Left cardiac atrium (tissue), 4 donors: ENCODE measurements at regions not wholly inside any gene's neighbourhood (a gene's known extent, or its start where the extent isn't known, plus 50 kb on each side); places are given as distances from the start of the nearest gene placed in this dataset.
A peak's percentile ranks its signal among the peaks of the same experiment; 100 is the strongest.
"Not testable (repeated sequence)": the region's sequence is repeated elsewhere in the genome, so short reads cannot be mapped to it uniquely, and the experiment has no call there.

Experiments
- ATAC-seq, 2 donors: fragments of 200-7000 bp; cut with Tn5 transposase; one replicate each; pipeline ENCODE4 v1.9.1; 2020; ENCODE audit warnings: mild to moderate bottlenecking in 2 of 2, moderate library complexity in 2 of 2
- DNase-seq: peaks from one replicate; pipeline ENCODE4 v3.0.0-alpha.2; 2020
- intact Hi-C, 2 donors: fragments of 100-400 bp; cut with DNase I; formaldehyde crosslinking; loops; one replicate each; pipeline versions ENCODE4 v1.14.1 to v1.15.1; 2022 to 2023
- donor health status: DM: no; HTN: yes; CAD: no.
- donor health status: DM: no; HTN: yes; CAD: no; lungs with severe emphysema.
- donor health status: DM: yes; HTN: yes; CAD: no.
- donor health status: Dilated cardiomyopathy.

GRCh38 chr10:4448030-4448429 lies 378.0 kb upstream of the AKR1E2 start:
- intact Hi-C loops: no loop called here
- ATAC-seq: no peak
- DNase-seq: no peak

GRCh38 chr10:4443419-4443818 lies 382.6 kb upstream of the AKR1E2 start:
- no peak for DNase-seq
- no peak for ATAC-seq
- intact Hi-C loops: no loop called here

DNA sequence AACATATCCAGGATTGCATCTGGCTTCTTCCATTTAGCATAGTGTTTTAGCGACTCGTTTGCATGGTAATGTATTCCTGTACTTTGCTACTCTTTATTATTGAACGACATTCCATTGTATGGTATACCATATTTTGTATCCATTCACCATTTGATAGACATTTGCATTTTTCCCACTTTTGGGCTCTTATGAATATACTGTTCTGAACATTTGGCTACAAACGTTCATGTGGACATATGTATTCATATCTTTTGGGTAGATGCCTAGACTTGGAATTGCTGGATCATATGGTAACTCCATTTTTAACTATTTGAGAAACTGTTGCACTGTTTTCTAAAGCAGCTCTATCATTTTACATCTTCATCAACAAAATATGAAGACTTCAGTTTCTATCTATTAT lies 383.7 kb upstream of the AKR1E2 start:
- intact Hi-C loops: no loop called here
- DNase-seq (no peak), ATAC-seq (no peak)

DNA sequence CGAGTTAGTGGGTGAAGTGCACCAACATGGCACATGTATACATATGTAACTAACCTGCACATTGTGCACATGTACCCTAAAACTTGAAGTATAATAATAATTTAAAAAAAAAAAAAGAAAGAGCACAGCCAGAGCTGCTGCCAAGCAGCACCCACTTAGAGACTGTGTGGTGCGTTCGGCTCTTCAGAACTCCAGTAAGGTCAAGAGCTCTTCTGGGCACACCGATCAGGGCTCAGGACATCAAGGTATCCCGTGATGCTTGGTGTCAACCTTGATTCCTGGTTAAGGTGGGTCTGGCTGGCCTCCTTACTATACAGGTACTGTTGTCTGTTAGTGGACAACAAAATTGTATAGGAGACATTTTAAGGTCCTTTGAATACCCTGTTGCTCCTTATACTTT lies 385.7 kb upstream of the AKR1E2 start:
- intact Hi-C loops: no loop called here
- ATAC-seq (no peak), DNase-seq (no peak)

DNA sequence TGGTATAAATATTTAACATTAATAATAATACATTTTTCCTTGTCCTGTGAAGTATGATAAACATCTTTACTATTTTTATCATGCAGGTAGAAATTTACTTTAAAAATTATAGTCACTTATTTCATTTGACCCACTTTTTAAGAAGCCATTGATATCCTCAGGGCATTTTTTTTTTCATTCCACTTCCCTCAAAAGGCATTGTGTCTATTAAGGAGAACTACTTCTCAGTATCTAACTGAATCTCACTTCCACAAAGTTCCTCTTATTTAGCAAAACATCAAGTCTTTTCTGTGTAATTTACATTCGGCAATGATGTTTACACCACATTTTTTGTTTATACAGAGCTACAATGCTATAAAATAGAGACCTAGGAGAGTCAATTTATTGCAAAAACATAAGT lies 388.2 kb upstream of the AKR1E2 start:
- DNase-seq (no peak), ATAC-seq (no peak)
- intact Hi-C loops: no loop called here

- intact Hi-C loops: no loop called here
- ATAC-seq (no peak), DNase-seq (no peak)
These were observed 388.9 kb upstream of the AKR1E2 start for GRCh38 chr10:4437061-4437460.

- no peak for ATAC-seq
- intact Hi-C loops: no loop called here
These were observed 389.9 kb upstream of the AKR1E2 start for GRCh38 chr10:4436103-4436502.

DNA sequence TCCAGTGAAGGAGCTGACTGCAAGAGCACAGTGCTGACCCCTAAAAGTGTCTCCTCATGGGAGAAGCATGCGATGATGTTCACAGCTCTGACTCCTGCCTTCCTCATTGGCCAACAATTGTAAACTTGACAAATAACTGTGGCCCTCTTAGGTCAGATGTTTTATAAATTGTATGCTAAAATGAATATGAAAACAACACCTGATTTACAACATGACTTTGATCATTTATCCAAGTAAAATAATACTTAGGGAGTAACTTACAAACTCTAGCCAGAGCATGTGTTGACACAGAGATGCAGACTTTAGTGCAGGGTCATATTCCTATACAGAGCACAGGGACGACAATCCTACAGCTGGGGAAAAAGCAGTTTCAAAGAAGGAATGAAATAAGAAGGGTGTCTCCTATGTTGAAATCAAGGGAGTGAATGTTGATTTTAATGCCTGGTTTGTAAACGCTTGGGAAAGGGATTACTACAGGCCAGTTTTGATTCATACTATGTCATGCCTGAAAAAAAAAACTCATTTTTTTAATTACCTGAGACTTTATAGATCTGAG lies 391.4 kb upstream of the AKR1E2 start:
- intact Hi-C loops: no loop called here
- ATAC-seq: no peak
- DNase-seq: no peak

More at GRCh38 chr10:4436103-4436502, 389.9 kb upstream of the AKR1E2 start:
- DNase-seq: no peak

- no peak for ATAC-seq
- intact Hi-C loops: no loop called here
- DNase-seq: no peak
These were observed 391.9 kb upstream of the AKR1E2 start for GRCh38 chr10:4434105-4434504.

DNA sequence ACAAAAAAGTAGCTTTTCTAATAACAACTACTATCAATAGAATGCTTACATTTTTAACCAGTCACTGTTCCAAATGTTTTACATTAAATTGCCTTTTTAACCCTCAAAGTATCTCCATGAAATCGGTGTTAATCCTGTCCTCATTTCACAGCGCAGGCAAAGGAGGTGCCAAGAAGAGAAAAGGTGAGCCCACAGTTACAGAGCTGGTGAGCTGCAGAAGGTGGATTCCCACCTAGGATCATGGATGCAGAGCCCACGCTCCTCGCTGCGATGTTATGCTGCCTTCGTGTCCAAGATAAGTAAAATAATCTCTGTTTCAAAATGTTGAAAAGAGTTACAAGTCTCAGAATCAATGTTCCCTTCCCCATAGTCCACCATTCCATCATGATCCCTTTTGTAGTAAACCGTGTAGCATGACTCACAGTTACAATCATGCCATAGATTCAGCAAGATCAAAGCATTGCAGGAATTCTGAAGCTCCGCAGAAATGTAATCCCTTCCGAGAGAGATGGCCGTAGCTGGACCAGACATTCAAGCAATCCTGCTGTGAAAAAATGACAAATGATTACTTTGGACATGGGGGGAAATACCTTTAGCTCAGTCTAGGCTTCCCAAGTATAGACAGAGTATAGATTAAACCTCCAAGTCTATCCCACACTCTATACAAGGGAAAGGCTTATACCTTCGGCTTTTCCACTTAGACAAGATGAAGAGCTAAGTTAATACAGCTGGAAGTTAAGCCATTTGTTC lies 394.7 kb upstream of the AKR1E2 start:
- intact Hi-C loops: no loop called here

DNA sequence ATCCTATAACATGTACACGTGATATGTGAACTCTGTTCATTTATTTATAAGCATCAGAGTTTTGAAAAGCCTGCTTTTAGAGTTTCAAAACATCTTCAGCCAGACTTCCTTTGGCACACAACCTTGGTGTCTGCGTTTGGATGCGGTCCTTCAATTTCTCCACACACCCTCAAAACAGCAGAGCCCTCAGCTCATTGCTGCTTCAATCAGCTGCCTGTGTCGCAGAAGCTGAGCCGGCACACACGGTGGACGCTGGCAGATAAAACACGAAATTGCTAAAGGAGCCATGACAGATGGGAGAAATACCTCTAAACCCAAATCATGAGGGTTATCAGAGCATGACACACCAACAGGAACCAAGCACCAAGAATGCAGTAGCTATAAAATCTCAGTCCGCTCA lies 396.4 kb upstream of the AKR1E2 start:
- no peak for ATAC-seq
- no peak for DNase-seq
- intact Hi-C loops: no loop called here

More for the DNA sequence above, 394.7 kb upstream of the AKR1E2 start:
- ATAC-seq (no peak), DNase-seq (no peak)

DNA sequence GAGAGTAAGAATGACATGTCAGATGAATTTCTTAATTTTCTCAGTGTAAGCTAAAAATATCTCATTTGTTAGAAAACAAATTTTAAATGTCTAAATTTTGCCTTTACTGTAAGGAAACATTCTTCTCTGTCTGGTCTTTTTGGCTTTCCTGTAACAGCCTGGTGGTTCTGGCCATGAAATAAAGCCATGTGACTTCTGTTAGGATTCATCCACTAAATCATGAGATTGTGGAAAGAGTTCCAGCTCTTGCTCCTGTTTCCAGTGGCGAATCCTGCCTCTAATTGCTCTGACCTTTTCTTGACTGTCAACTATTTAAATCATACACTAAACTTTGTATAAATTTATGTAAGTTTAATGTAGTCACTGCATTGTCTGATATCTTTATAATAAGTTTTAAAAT lies 398.5 kb upstream of the AKR1E2 start:
- intact Hi-C loops: no loop called here
- ATAC-seq: no peak
- DNase-seq: no peak

DNA sequence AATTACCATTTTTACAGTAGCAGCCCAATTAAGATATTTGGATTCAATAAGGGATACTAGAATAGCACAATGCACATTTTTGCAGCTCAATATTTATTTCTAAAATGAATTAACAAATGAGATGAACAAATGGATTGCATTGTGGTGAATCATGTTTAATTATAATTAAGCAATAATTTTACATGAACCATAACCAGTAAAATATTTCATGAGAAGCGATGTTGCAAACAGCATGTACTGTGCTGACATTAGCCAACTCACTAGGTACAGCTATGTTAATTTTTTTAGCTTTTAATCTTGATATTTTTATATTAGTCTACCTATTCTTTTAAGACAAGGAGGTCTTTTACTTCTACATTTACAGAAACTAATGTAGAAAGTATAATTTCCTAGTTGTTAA lies 399.1 kb upstream of the AKR1E2 start:
- ATAC-seq (no peak), DNase-seq (no peak)
- intact Hi-C loops: no loop called here

GRCh38 chr10:4409319-4409718 lies 416.7 kb upstream of the AKR1E2 start:
- intact Hi-C loops: no loop called here
- peak; percentile 22 to 57 for ATAC-seq
- no peak for DNase-seq

DNA sequence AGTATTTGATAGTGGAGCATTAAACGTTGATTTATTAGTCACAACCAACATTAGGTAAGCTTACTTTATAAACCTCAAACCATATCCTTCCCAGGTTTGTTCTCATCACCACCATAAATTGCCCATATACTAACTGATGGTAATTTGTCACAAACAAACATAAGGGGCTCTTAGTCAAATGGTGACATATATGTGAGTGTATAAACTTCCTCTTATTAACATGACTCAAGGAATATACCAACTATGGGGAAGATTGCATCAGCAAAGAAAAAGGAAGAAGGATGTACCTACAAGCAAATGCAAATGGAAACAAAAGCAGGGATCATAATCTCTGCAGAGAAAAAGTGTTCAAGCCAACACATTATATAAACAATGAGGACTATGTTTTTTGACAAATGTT lies 418.2 kb upstream of the AKR1E2 start:
- DNase-seq: no peak
- ATAC-seq: no peak
- intact Hi-C loops: no loop called here

DNA sequence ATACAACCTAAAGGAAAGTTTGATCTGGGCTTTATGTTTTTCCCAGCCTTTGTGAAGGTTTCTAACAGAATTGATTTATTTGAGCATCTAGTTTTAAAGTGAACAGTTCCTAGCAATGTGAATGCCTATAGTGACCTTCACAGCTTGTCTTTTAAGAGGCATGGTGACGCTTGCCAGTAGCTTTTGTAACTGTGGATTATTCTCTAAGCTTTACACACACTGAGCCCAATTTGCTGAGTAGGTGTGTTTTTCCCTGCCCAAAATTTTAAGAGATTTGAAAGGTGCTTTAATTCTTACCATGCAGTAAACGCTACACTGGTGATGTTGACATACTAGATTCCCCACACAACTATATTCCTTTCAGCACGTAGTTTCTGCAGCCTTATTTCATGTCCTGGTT lies 420.2 kb upstream of the AKR1E2 start:
- ATAC-seq: no peak
- intact Hi-C loops: no loop called here

GRCh38 chr10:4403638-4404252 lies 422.3 kb upstream of the AKR1E2 start:
- DNase-seq: no peak
- no peak for ATAC-seq
- intact Hi-C loops: no loop called here

More for the DNA sequence above, 420.2 kb upstream of the AKR1E2 start:
- no peak for DNase-seq

- ATAC-seq, intact Hi-C loops, DNase-seq: not testable (repeated sequence)
These were observed 424.9 kb upstream of the AKR1E2 start for GRCh38 chr10:4401080-4401479.

DNA sequence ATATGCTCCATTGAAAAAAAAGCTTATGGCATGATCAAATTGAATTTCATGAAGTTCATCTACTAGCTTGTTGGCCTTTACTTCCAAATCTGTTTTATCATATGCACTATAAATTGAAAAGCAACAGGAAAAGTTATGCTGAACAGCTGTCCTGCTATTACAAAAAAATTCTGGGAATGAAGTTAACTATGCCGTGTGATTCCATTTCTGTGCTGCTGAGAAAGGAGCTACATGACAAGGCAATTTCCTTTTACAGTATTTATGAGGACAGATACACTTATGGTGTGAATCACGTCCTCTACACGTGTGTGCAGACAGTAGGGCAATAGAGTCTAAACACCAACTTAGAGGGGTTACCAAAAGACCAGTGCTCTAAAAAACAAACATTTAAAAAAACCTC lies 426.5 kb upstream of the AKR1E2 start:
- no peak for DNase-seq
- intact Hi-C loops: no loop called here
- no peak for ATAC-seq

- intact Hi-C loops: no loop called here
- ATAC-seq (no peak), DNase-seq (no peak)
These were observed 427.4 kb upstream of the AKR1E2 start for GRCh38 chr10:4398602-4399001.

- DNase-seq: no peak
- intact Hi-C loops: no loop called here
- no peak for ATAC-seq
These were observed 428.7 kb upstream of the AKR1E2 start for GRCh38 chr10:4397337-4397736.
